ENCODE measurements at regions not wholly inside any gene's neighbourhood (a gene's known extent, or its start where the extent isn't known, plus 50 kb on each side); places are given as distances from the start of the nearest gene placed in this dataset.
A peak's percentile ranks its signal among the peaks of the same experiment; 100 is the strongest.
"Not testable (repeated sequence)": the region's sequence is repeated elsewhere in the genome, so short reads cannot be mapped to it uniquely, and the experiment has no call there.

- ATAC-seq (no peak), DNase-seq (no peak)
These were observed 94.6 kb upstream of the SCAF11 start for GRCh38 chr12:46084666-46085631.

GRCh38 chr12:46082490-46083200, 92.3 kb upstream of the SCAF11 start:
- DNase-seq (no peak), ATAC-seq (no peak)

- ATAC-seq (no peak), DNase-seq (no peak)
These were observed 82.9 kb upstream of the SCAF11 start for GRCh38 chr12:46073321-46073720.

- peak; percentile 93 for ATAC-seq
- peak; percentile 68 for DNase-seq
These were observed 81.6 kb upstream of the SCAF11 start for GRCh38 chr12:46071769-46072624.

GRCh38 chr12:46071335-46071734, 81.0 kb upstream of the SCAF11 start:
- ATAC-seq (peak; percentile 41), DNase-seq (no peak)

GRCh38 chr12:46067094-46067493, 76.7 kb upstream of the SCAF11 start:
- ATAC-seq (no peak), DNase-seq (no peak)

- ATAC-seq (no peak), DNase-seq (no peak)
These were observed 75.2 kb upstream of the SCAF11 start for GRCh38 chr12:46065412-46066166.

GRCh38 chr12:46064548-46064947, 74.2 kb upstream of the SCAF11 start:
- no peak for DNase-seq
- no peak for ATAC-seq

GRCh38 chr12:46058697-46059096, 68.3 kb upstream of the SCAF11 start:
- ATAC-seq, DNase-seq: not testable (repeated sequence)

- no peak for DNase-seq
These were observed 60.4 kb upstream of the SCAF11 start for GRCh38 chr12:46050805-46051204.

GRCh38 chr12:46049665-46050064, 59.3 kb upstream of the SCAF11 start:
- DNase-seq = no peak
- no peak for ATAC-seq

More at GRCh38 chr12:46050805-46051204, 60.4 kb upstream of the SCAF11 start:
- no peak for ATAC-seq

GRCh38 chr12:46046436-46046835, 56.1 kb upstream of the SCAF11 start:
- no peak for DNase-seq
- no peak for ATAC-seq

GRCh38 chr12:46043972-46044520, 53.7 kb upstream of the SCAF11 start:
- DNase-seq (no peak), ATAC-seq (no peak)

Data from stimulated activated naive CD8-positive, alpha-beta T cell treated with anti-CD3 and anti-CD28 coated beads, Interleukin-15, Interleukin-2, amounts not matched to agents 100 U/mL and 50 U/mL, for 24 hours (primary cell).